ENCODE measurements at regions not wholly inside any gene's neighbourhood (a gene's known extent, or its start where the extent isn't known, plus 50 kb on each side); places are given as distances from the start of the nearest gene placed in this dataset.

GRCh38 chr4:10298681-10299080 lies 158.5 kb downstream of the ZNF518B start:
- TF ChIP-seq EZH2 (IDR thresholded peaks at IDR 0.05; ENCODE audit: borderline replicate concordance, control insufficient read depth, low read depth, low read length) (no peak), USF1 (IDR thresholded peaks at IDR 0.05; ENCODE audit: borderline replicate concordance, extremely low read length, insufficient read depth, low read depth, low read length) (no peak)
